ENCODE measurements at regions not wholly inside any gene's neighbourhood (a gene's known extent, or its start where the extent isn't known, plus 50 kb on each side); places are given as distances from the start of the nearest gene placed in this dataset.

DNA sequence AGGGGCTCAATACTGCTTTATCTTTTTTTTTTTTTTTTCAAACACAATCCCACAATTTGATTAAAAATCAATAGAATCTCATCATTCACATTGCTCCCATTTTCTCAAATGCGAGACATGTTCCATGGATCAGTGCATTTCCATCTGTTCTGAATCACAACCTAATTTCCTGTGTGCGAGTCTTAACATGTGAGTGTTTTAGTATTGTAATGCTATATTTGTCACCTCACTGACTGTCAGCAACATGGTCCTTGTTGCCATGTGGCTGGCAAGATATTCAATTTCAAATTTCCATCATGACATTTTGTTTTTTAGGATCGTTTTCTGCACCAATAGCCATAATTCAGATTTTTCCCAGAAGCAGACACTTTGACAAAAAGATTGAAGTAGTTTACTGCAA lies 233.2 kb upstream of the PRDM9 start:
- TF ChIP-seq, protein P1, sequence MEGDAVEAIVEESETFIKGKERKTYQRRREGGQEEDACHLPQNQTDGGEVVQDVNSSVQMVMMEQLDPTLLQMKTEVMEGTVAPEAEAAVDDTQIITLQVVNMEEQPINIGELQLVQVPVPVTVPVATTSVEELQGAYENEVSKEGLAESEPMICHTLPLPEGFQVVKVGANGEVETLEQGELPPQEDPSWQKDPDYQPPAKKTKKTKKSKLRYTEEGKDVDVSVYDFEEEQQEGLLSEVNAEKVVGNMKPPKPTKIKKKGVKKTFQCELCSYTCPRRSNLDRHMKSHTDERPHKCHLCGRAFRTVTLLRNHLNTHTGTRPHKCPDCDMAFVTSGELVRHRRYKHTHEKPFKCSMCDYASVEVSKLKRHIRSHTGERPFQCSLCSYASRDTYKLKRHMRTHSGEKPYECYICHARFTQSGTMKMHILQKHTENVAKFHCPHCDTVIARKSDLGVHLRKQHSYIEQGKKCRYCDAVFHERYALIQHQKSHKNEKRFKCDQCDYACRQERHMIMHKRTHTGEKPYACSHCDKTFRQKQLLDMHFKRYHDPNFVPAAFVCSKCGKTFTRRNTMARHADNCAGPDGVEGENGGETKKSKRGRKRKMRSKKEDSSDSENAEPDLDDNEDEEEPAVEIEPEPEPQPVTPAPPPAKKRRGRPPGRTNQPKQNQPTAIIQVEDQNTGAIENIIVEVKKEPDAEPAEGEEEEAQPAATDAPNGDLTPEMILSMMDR (IDR thresholded peaks at IDR 0.05), result no peak
- no peak for TF ChIP-seq EZH2 (IDR thresholded peaks at IDR 0.05; ENCODE audit: borderline replicate concordance, insufficient read depth, low read depth, low read length, poor library complexity, severe bottlenecking)
